GM23248 (cell line): ENCODE measurements at regions not wholly inside any gene's neighbourhood (a gene's known extent, or its start where the extent isn't known, plus 50 kb on each side); places are given as distances from the start of the nearest gene placed in this dataset.

ENCODE experiments used
- EZH2 ChIP-seq: fragments of 200-600 bp; sonication (generic); IDR thresholded peaks from 2 replicates; pipeline ENCODE4 v1.6.1; 2018; ENCODE audit warnings: antibody characterized with exemption, mild to moderate bottlenecking; ENCODE audit not compliant: insufficient read depth, poor library complexity, severe bottlenecking
- EZH2phosphoT487 ChIP-seq: fragments of 200-600 bp; sonication (generic); IDR thresholded peaks from 2 replicates; pipeline ENCODE4 v1.6.1; 2018; ENCODE audit warnings: antibody characterized with exemption, moderate library complexity, mild to moderate bottlenecking, low read depth; ENCODE audit not compliant: insufficient read depth

- TF ChIP-seq EZH2: no peak
- no peak for TF ChIP-seq EZH2phosphoT487
These were observed 163.2 kb upstream of the ZNF32 start for GRCh38 chr10:43811871-43812270.
